Cardiac muscle cell (in vitro differentiated cells and primary cell): ENCODE measurements at regions not wholly inside any gene's neighbourhood (a gene's known extent, or its start where the extent isn't known, plus 50 kb on each side); places are given as distances from the start of the nearest gene placed in this dataset.
"Not testable (repeated sequence)": the region's sequence is repeated elsewhere in the genome, so short reads cannot be mapped to it uniquely, and the experiment has no call there.

Experiments used
- DNase-seq, 2 donors: peaks; one replicate each; pipeline versions ENCODE4 v3.0.0 to v3.0.0-alpha.2; 2010 to 2017; ENCODE audit warnings: low read depth in 1 of 2, low spot score in 1 of 2
- H3K27ac ChIP-seq: fragments of 200-600 bp; sonication (generic); 2 replicates; pipeline ENCODE4 v1.5.1; 2016
- H3K27me3 ChIP-seq: fragments of 200-600 bp; sonication (generic); 2 replicates; pipeline ENCODE4 v1.6.0; 2016; ENCODE audit warnings: control low read depth
- H3K36me3 ChIP-seq: fragments of 200-600 bp; sonication (generic); 2 replicates; pipeline ENCODE4 v1.5.1; 2016; ENCODE audit warnings: control low read depth
- H3K4me1 ChIP-seq: fragments of 200-600 bp; sonication (generic); 2 replicates; pipeline ENCODE4 v1.8.1; 2017; ENCODE audit warnings: low read depth, mild to moderate bottlenecking, mixed run types
- H3K4me3 ChIP-seq: fragments of 200-600 bp; sonication (generic); 2 replicates; pipeline ENCODE4 v1.5.1; 2016; ENCODE audit warnings: mild to moderate bottlenecking
- H3K9me3 ChIP-seq: fragments of 200-600 bp; sonication (generic); 2 replicates; pipeline ENCODE4 v1.5.1; 2017; ENCODE audit warnings: low read depth, mild to moderate bottlenecking, control low read depth
- TF ChIP-seq, protein P1 (sequence below): IDR thresholded peaks from 2 replicates; pipeline ENCODE4 v1.5.1; 2012; ENCODE audit warnings: low read depth, mild to moderate bottlenecking, low read length

DNA sequence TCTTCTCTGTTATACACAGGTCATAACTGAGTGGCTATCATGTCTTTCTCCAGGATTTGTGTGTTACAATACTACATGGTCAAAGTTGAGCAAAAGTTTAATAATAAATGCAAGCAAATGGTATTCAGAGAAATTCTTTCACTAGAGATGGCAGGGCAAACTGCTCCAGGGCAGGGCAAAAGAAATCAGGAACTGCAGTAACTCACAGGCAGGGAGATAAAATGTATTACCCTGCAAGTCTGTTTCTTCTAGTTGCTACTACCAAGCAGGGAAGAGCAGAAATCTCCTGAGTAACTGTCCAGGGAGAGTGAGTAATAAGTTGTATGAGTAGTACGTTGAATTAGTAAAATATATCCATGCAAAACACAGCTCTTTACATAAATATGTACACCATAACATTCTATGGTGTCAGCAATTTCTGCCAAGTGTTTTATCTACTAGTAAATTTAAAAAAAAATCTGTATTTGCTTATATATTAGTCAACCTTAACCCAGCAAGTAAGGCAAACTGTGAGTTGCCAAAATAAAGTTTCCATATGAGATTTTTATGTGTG, 404.1 kb downstream of the ZEB2 start:
- Histone ChIP-seq H3K36me3 (no peaks in the 10 kb centered on the region), H3K9me3 (no peaks in the 10 kb centered on the region), H3K27ac (no peak overlapping the region), H3K27me3 (no peaks in the 10 kb centered on the region), H3K4me3 (no peak overlapping the region), H3K4me1 (no peaks in the 10 kb centered on the region)
- TF ChIP-seq, protein P1, sequence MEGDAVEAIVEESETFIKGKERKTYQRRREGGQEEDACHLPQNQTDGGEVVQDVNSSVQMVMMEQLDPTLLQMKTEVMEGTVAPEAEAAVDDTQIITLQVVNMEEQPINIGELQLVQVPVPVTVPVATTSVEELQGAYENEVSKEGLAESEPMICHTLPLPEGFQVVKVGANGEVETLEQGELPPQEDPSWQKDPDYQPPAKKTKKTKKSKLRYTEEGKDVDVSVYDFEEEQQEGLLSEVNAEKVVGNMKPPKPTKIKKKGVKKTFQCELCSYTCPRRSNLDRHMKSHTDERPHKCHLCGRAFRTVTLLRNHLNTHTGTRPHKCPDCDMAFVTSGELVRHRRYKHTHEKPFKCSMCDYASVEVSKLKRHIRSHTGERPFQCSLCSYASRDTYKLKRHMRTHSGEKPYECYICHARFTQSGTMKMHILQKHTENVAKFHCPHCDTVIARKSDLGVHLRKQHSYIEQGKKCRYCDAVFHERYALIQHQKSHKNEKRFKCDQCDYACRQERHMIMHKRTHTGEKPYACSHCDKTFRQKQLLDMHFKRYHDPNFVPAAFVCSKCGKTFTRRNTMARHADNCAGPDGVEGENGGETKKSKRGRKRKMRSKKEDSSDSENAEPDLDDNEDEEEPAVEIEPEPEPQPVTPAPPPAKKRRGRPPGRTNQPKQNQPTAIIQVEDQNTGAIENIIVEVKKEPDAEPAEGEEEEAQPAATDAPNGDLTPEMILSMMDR = no peak
- DNase-seq = no peak

DNA sequence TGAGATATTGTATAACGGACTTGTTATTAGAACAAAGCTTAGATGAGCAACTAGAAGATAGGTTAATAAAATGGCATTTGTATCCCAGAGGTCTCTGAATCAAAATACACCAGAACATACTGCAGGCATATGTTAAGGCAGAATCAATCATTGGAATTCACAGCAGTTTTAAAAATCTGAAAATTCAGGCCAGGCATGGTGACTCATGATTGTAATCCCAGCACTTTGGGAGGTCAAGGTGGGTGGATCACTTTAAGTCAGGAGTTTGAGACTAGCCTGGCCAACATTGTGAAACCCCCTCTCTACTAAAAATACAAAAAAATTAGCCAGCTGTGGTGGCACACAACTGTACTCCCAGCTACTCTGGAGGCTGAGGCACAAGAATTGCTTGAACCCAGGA, 405.2 kb downstream of the ZEB2 start:
- no peak overlapping the region for H3K27ac ChIP-seq
- DNase-seq = no peak
- TF ChIP-seq, protein P1 = no peak
- H3K9me3 ChIP-seq = no peaks in the 10 kb centered on the region
- no peaks in the 10 kb centered on the region for H3K27me3 ChIP-seq
- H3K4me3 ChIP-seq = no peak overlapping the region
- H3K4me1 ChIP-seq = no peaks in the 10 kb centered on the region
- H3K36me3 ChIP-seq = no peaks in the 10 kb centered on the region

DNA sequence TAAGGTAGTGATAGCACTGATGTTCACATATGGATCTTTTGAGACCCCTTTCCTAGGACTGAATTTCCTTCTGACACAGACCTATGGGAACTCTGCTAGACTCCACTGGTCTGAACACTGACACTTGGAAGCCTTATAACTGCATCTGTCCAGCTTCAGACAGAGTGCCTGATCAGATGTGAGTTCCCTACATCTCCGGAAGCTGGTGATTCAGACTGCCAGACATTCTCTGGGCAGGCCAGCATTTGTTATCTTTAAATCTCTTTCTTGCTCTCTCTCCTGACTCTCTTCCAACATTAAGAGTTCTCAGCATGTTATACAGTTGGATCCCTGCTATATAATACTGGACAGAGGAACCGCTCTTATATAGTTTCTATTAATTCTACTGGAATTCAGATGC, 408.5 kb downstream of the ZEB2 start:
- Histone ChIP-seq H3K4me3 (no peak overlapping the region), H3K27ac (no peak overlapping the region), H3K36me3 (no peaks in the 10 kb centered on the region), H3K9me3 (no peaks in the 10 kb centered on the region), H3K4me1 (no peaks in the 10 kb centered on the region), H3K27me3 (no peaks in the 10 kb centered on the region)
- DNase-seq = peak in 1 of 2 donors; percentile 71
- TF ChIP-seq, protein P1 = no peak

DNA sequence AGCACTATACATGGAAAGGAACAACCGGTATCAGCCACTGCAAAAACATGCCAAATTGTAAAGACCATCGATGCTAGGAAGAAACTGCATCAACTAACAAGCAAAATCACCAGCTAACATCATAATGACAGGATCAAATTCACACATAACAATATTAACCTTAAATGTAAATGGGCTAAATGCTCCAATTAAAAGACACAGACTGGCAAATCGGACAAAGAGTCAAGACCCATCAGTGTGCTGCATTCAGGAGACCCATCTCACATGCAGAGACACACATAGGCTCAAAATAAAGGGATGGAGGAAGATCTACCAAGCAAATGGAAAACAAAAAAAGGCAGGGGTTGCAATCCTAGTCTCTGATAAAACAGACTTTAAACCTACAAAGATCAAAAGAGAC, 413.8 kb downstream of the ZEB2 start:
- not testable (repeated sequence) for H3K4me3 ChIP-seq, H3K27me3 ChIP-seq, DNase-seq, H3K4me1 ChIP-seq, H3K9me3 ChIP-seq, H3K27ac ChIP-seq, H3K36me3 ChIP-seq

DNA sequence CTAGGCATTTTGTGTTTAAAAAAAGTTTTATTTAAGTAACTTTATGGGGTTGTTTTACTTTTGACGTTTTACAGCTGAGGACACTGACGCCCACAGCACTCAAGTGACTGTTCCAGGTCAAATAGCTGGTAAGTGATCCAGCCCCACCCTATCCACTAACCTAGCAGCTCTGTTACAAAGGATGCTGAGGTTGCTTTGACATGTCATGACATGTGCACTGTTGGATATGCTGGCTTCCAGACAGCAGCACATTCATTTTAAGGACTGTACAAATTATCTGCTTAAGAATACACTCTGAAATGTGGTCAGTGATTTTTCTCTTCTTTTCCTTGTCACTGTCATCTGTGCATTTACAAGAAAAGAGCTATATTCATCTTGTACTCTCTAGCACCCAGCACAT, 417.5 kb downstream of the ZEB2 start:
- H3K9me3 ChIP-seq = no peaks in the 10 kb centered on the region
- H3K4me1 ChIP-seq = peaks cover 16% of the 10 kb centered on the region
- no peaks in the 10 kb centered on the region for H3K36me3 ChIP-seq
- no peak overlapping the region for H3K4me3 ChIP-seq
- TF ChIP-seq, protein P1 = no peak
- H3K27ac ChIP-seq = no peak overlapping the region
- DNase-seq = no peak
- H3K27me3 ChIP-seq = no peaks in the 10 kb centered on the region

DNA sequence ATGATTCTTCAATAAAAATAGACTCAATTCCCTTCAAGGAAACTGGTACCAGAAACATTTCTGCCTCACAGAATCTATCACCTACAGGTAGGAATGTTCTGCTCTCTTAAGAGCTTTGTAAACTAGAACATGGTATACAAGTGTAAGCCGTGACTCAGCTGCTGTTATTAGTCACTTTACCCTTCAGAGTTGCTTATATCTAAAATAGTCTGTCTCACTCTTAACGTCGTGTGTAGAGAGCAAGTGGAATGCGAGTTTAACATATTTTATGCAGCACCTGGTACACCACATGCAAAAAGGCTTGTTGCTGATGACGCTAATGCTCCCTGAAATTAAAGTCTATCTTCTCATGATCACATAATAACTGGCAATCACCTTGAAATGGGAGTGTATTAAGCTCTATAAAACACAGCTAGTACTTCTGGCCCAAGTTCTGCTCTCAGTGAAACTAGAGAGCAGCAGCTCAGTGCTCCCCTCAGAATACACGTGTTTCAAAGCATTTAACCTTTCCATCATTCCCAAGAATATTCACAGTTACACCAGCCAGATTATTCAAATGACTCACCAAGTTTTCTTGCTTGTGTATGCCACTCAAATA, 420.0 kb downstream of the ZEB2 start:
- Histone ChIP-seq H3K27me3 (no peaks in the 10 kb centered on the region), H3K4me3 (no peak overlapping the region), H3K36me3 (no peaks in the 10 kb centered on the region), H3K9me3 (no peaks in the 10 kb centered on the region), H3K27ac (no peak overlapping the region), H3K4me1 (peaks cover 27% of the 10 kb centered on the region)
- TF ChIP-seq, protein P1 = no peak
- peak; percentile 23 to 50 for DNase-seq
